ENCODE measurements at regions not wholly inside any gene's neighbourhood (a gene's known extent, or its start where the extent isn't known, plus 50 kb on each side); places are given as distances from the start of the nearest gene placed in this dataset.

- in situ Hi-C loops (cut with MboI; ENCODE audit: low pct_ligation_motif_present in 1 of 4, low pct_unique_long_range_greater_than_20kb in 1 of 4, low sequenced_read_pairs in 3 of 4), result no loop called here
- intact Hi-C loops (cut with DNase I; ENCODE audit: low total_unique reads), result no loop called here
- Histone ChIP-seq H3K27me3 (no peaks in the 10 kb centered on the region), H3K27ac (no peak overlapping the region), H3K4me1 (no peaks in the 10 kb centered on the region), H3K9me3 (no peaks in the 10 kb centered on the region), H3K36me3 (peaks cover 0 to 3% (median 0%) of the 10 kb centered on the region in 4 donors), H3K4me3 (no peak overlapping the region)
- 85 to 100% methylated on average over 2 of the region's 2 CpGs for WGBS, 2 donors (ENCODE audit: low coverage in 1 of 2)
- TF ChIP-seq POLR2AphosphoS5 (IDR thresholded peaks at IDR 0.05) (no peak), EP300 (IDR thresholded peaks at IDR 0.05; ENCODE audit: low read depth) (no peak), CTCF (IDR thresholded peaks at IDR 0.05) (no peak), POLR2A (IDR thresholded peaks at IDR 0.05) (no peak)
- DNase-seq, result no peak
Observed at GRCh38 chr5:82713811-82714210, 363.4 kb downstream of the TMEM167A start.

GRCh38 chr5:82707741-82708140, 369.5 kb downstream of the TMEM167A start:
- Histone ChIP-seq H3K27ac (no peak overlapping the region), H3K4me1 (no peaks in the 10 kb centered on the region), H3K27me3 (no peaks in the 10 kb centered on the region), H3K4me3 (no peak overlapping the region), H3K9me3 (no peaks in the 10 kb centered on the region), H3K36me3 (no peaks in the 10 kb centered on the region)
- TF ChIP-seq CTCF (IDR thresholded peaks at IDR 0.05), result no peak
- no peak for TF ChIP-seq POLR2A (IDR thresholded peaks at IDR 0.05)
- TF ChIP-seq POLR2AphosphoS5 (IDR thresholded peaks at IDR 0.05), result no peak
- no peak for TF ChIP-seq EP300 (IDR thresholded peaks at IDR 0.05; ENCODE audit: low read depth)
- WGBS, 2 donors (ENCODE audit: low coverage in 1 of 2), result 38 to 46% methylated on average over 1 of the region's 1 CpG
- in situ Hi-C loops (cut with MboI; ENCODE audit: low pct_ligation_motif_present in 1 of 4, low pct_unique_long_range_greater_than_20kb in 1 of 4, low sequenced_read_pairs in 3 of 4), result no loop called here
- intact Hi-C loops (cut with DNase I; ENCODE audit: low total_unique reads), result no loop called here
- no peak for DNase-seq

DNA sequence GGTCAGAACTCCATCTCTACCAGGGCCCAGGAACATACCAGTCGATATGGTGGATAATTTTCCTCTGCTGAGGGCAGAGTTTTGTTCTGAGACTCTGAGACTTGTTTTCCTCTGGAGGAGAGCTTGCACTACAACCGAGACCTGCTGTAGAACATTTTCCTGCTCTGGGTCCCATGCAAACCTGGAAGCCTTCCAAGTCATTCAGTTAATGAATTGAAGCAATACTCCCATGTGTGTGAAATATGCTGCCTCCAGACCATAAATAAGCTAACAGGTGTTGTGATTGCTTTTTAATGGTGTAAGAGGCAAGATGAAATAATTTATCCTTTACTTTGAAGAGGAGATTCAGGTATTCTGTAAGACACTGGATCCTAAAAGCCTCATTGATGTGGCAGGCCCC, 372.8 kb downstream of the TMEM167A start:
- no peak for DNase-seq
- in situ Hi-C loops (cut with MboI; ENCODE audit: low pct_ligation_motif_present in 1 of 4, low pct_unique_long_range_greater_than_20kb in 1 of 4, low sequenced_read_pairs in 3 of 4), result no loop called here
- no peak overlapping the region for H3K27ac ChIP-seq
- H3K36me3 ChIP-seq, result no peaks in the 10 kb centered on the region
- no peak for TF ChIP-seq POLR2A (IDR thresholded peaks at IDR 0.05)
- no peak for TF ChIP-seq EP300 (IDR thresholded peaks at IDR 0.05; ENCODE audit: low read depth)
- TF ChIP-seq CTCF (IDR thresholded peaks at IDR 0.05), result no peak
- TF ChIP-seq POLR2AphosphoS5 (IDR thresholded peaks at IDR 0.05), result no peak
- no peak overlapping the region for H3K4me3 ChIP-seq
- 81% methylated on average over 2 of the region's 2 CpGs; no CpG with 5 or more reads in 1 of the 2 donors for WGBS, 2 donors (ENCODE audit: low coverage in 1 of 2)
- intact Hi-C loops (cut with DNase I; ENCODE audit: low total_unique reads), result no loop called here
- H3K27me3 ChIP-seq, result no peaks in the 10 kb centered on the region
- no peaks in the 10 kb centered on the region for H3K4me1 ChIP-seq
- H3K9me3 ChIP-seq, result no peaks in the 10 kb centered on the region

DNA sequence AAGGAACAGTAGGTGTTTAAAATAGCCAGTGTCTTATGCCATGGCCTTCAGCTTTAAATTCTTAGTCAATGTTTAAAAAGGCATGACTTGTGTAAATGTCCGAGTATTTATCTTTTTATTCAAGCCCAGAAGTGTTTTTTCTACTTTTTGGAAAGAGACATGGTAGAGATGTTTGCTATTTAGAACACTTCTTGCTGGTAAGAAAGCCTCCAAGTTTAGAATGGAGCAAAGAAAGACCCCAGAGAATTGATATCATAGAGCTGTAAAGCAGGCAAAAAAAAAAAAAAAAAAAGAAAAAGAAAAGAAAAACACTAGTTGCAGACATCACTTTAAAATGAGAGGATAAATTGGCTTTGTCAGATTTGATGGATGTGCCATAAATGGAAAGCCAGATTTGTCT, 375.1 kb downstream of the TMEM167A start:
- 0% methylated on average over 1 of the region's 1 CpG for WGBS, 2 donors (ENCODE audit: low coverage in 1 of 2)
- H3K36me3 ChIP-seq, result no peaks in the 10 kb centered on the region
- no peak overlapping the region for H3K27ac ChIP-seq
- no peaks in the 10 kb centered on the region for H3K4me1 ChIP-seq
- H3K4me3 ChIP-seq, result no peak overlapping the region
- TF ChIP-seq POLR2AphosphoS5 (IDR thresholded peaks at IDR 0.05), result no peak
- TF ChIP-seq EP300 (IDR thresholded peaks at IDR 0.05; ENCODE audit: low read depth), result no peak
- no peak for TF ChIP-seq POLR2A (IDR thresholded peaks at IDR 0.05)
- no peak for TF ChIP-seq CTCF (IDR thresholded peaks at IDR 0.05)
- in situ Hi-C loops (cut with MboI; ENCODE audit: low pct_ligation_motif_present in 1 of 4, low pct_unique_long_range_greater_than_20kb in 1 of 4, low sequenced_read_pairs in 3 of 4) (no loop called here), intact Hi-C loops (cut with DNase I; ENCODE audit: low total_unique reads) (no loop called here)
- DNase-seq, result no peak
- no peaks in the 10 kb centered on the region for H3K27me3 ChIP-seq
- no peaks in the 10 kb centered on the region for H3K9me3 ChIP-seq

Data from transverse colon (tissue), 4 donors.